Activated naive CD8-positive, alpha-beta T cell treated with anti-CD3 and anti-CD28 coated beads, Interleukin-2, amount 10 ng/mL, durations not matched to agents 7 days and 5 days (primary cell): ENCODE measurements at regions not wholly inside any gene's neighbourhood (a gene's known extent, or its start where the extent isn't known, plus 50 kb on each side); places are given as distances from the start of the nearest gene placed in this dataset.

Source experiments
- ATAC-seq: fragments of 150-1000 bp; cut with Tn5 transposase; one replicate; pipeline ENCODE4 v1.10.0; 2021; ENCODE audit warnings: low read depth, moderate library complexity
- POLR2A ChIA-PET: fragments of 350-600 bp; sonication (Branson Sonifier 250); formaldehyde crosslinking; loops from one replicate; lab custom pipeline; 2021; ENCODE audit warnings: antibody characterized with exemption; lab: Charles Lee
- DNase-seq: peaks from one replicate; pipeline ENCODE4 v3.0.0; 2021
- H3K27ac Mint-ChIP-seq: one replicate; pipeline ENCODE4 v1.8.0; 2022; ENCODE audit warnings: mild to moderate bottlenecking, mixed read lengths
- H3K27me3 Mint-ChIP-seq: one replicate; pipeline ENCODE4 v1.8.0; 2022; ENCODE audit warnings: mild to moderate bottlenecking, moderate library complexity, mixed read lengths
- H3K36me3 Mint-ChIP-seq: one replicate; pipeline ENCODE4 v1.8.0; 2021; ENCODE audit warnings: mild to moderate bottlenecking, mixed read lengths
- H3K4me1 Mint-ChIP-seq: one replicate; pipeline ENCODE4 v1.8.0; 2021; ENCODE audit warnings: mixed read lengths
- H3K4me3 Mint-ChIP-seq: one replicate; pipeline ENCODE4 v1.8.0; 2022; ENCODE audit warnings: mild to moderate bottlenecking, moderate library complexity, mixed read lengths
- H3K9me3 Mint-ChIP-seq: one replicate; pipeline ENCODE4 v1.8.0; 2021; ENCODE audit warnings: mixed read lengths

GRCh38 chr2:52463457-52463856 lies 1304.1 kb upstream of the CHAC2 start:
- Mint-ChIP-seq H3K27me3 (no peaks in the 10 kb centered on the region), H3K9me3 (no peaks in the 10 kb centered on the region), H3K36me3 (no peaks in the 10 kb centered on the region), H3K4me3 (no peak overlapping the region), H3K4me1 (no peaks in the 10 kb centered on the region), H3K27ac (no peak overlapping the region)
- ATAC-seq = no peak
- POLR2A ChIA-PET = no interaction called here
- DNase-seq = no peak

- POLR2A ChIA-PET = no interaction called here
- no peak overlapping the region for H3K4me3 Mint-ChIP-seq
- DNase-seq (no peak), ATAC-seq (no peak)
- no peak overlapping the region for H3K27ac Mint-ChIP-seq
- peaks cover 5% of the 10 kb centered on the region for H3K9me3 Mint-ChIP-seq
- no peaks in the 10 kb centered on the region for H3K36me3 Mint-ChIP-seq
- no peaks in the 10 kb centered on the region for H3K27me3 Mint-ChIP-seq
- no peaks in the 10 kb centered on the region for H3K4me1 Mint-ChIP-seq
Observed at GRCh38 chr2:52456561-52457377, 1310.8 kb upstream of the CHAC2 start.

GRCh38 chr2:52454962-52455361 lies 1312.6 kb upstream of the CHAC2 start:
- Mint-ChIP-seq H3K4me1 (no peaks in the 10 kb centered on the region), H3K36me3 (no peaks in the 10 kb centered on the region)
- no peak for ATAC-seq

GRCh38 chr2:52452201-52452600 lies 1315.4 kb upstream of the CHAC2 start:
- no peaks in the 10 kb centered on the region for H3K4me1 Mint-ChIP-seq
- ATAC-seq = no peak
- H3K4me3 Mint-ChIP-seq = no peak overlapping the region
- no peak for DNase-seq
- no peak overlapping the region for H3K27ac Mint-ChIP-seq
- H3K27me3 Mint-ChIP-seq = no peaks in the 10 kb centered on the region
- H3K9me3 Mint-ChIP-seq = peaks cover 5% of the 10 kb centered on the region
- POLR2A ChIA-PET = no interaction called here
- no peaks in the 10 kb centered on the region for H3K36me3 Mint-ChIP-seq

More at GRCh38 chr2:52454962-52455361, 1312.6 kb upstream of the CHAC2 start:
- Mint-ChIP-seq H3K9me3 (peaks cover 5% of the 10 kb centered on the region), H3K27ac (no peak overlapping the region), H3K27me3 (no peaks in the 10 kb centered on the region), H3K4me3 (no peak overlapping the region)
- POLR2A ChIA-PET = no interaction called here
- no peak for DNase-seq

GRCh38 chr2:52445686-52446085 lies 1321.9 kb upstream of the CHAC2 start:
- Mint-ChIP-seq H3K4me1 (no peaks in the 10 kb centered on the region), H3K9me3 (peaks cover 2% of the 10 kb centered on the region), H3K27ac (no peak overlapping the region), H3K27me3 (no peaks in the 10 kb centered on the region), H3K36me3 (no peaks in the 10 kb centered on the region), H3K4me3 (no peak overlapping the region)
- ATAC-seq (no peak), DNase-seq (no peak)
- POLR2A ChIA-PET = no interaction called here

GRCh38 chr2:52431352-52431760 lies 1336.2 kb upstream of the CHAC2 start:
- Mint-ChIP-seq H3K4me1 (no peaks in the 10 kb centered on the region), H3K27ac (no peak overlapping the region), H3K27me3 (no peaks in the 10 kb centered on the region), H3K9me3 (peaks cover 5% of the 10 kb centered on the region), H3K4me3 (no peak overlapping the region), H3K36me3 (no peaks in the 10 kb centered on the region)
- DNase-seq (no peak), ATAC-seq (no peak)
- POLR2A ChIA-PET = no interaction called here

GRCh38 chr2:52429740-52430139 lies 1337.9 kb upstream of the CHAC2 start:
- no peak overlapping the region for H3K4me3 Mint-ChIP-seq
- H3K4me1 Mint-ChIP-seq = no peaks in the 10 kb centered on the region
- H3K27me3 Mint-ChIP-seq = no peaks in the 10 kb centered on the region
- no peak for ATAC-seq
- H3K36me3 Mint-ChIP-seq = no peaks in the 10 kb centered on the region
- no peak overlapping the region for H3K27ac Mint-ChIP-seq
- H3K9me3 Mint-ChIP-seq = peaks cover 7% of the 10 kb centered on the region
- POLR2A ChIA-PET = no interaction called here
- no peak for DNase-seq

GRCh38 chr2:52429171-52429570 lies 1338.4 kb upstream of the CHAC2 start:
- ATAC-seq = no peak
- POLR2A ChIA-PET = no interaction called here
- Mint-ChIP-seq H3K4me3 (no peak overlapping the region), H3K9me3 (peaks cover 7% of the 10 kb centered on the region), H3K36me3 (no peaks in the 10 kb centered on the region), H3K27me3 (no peaks in the 10 kb centered on the region), H3K4me1 (no peaks in the 10 kb centered on the region), H3K27ac (no peak overlapping the region)
- no peak for DNase-seq

- DNase-seq (no peak), ATAC-seq (no peak)
- no peaks in the 10 kb centered on the region for H3K4me1 Mint-ChIP-seq
- H3K4me3 Mint-ChIP-seq = no peak overlapping the region
- POLR2A ChIA-PET = no interaction called here
- H3K27me3 Mint-ChIP-seq = no peaks in the 10 kb centered on the region
- no peak overlapping the region for H3K27ac Mint-ChIP-seq
- H3K9me3 Mint-ChIP-seq = peaks cover 7% of the 10 kb centered on the region
- H3K36me3 Mint-ChIP-seq = no peaks in the 10 kb centered on the region
Observed at GRCh38 chr2:52428224-52428623, 1339.4 kb upstream of the CHAC2 start.

GRCh38 chr2:52423655-52424054 lies 1343.9 kb upstream of the CHAC2 start:
- POLR2A ChIA-PET = no interaction called here
- no peak for ATAC-seq
- H3K27ac Mint-ChIP-seq = no peak overlapping the region

GRCh38 chr2:52423111-52423510 lies 1344.5 kb upstream of the CHAC2 start:
- Mint-ChIP-seq H3K27ac (no peak overlapping the region), H3K4me3 (no peak overlapping the region), H3K9me3 (peaks cover 1% of the 10 kb centered on the region), H3K4me1 (no peaks in the 10 kb centered on the region), H3K36me3 (no peaks in the 10 kb centered on the region), H3K27me3 (no peaks in the 10 kb centered on the region)
- DNase-seq (no peak), ATAC-seq (no peak)
- POLR2A ChIA-PET = no interaction called here

More at GRCh38 chr2:52423655-52424054, 1343.9 kb upstream of the CHAC2 start:
- peaks cover 1% of the 10 kb centered on the region for H3K9me3 Mint-ChIP-seq
- DNase-seq = no peak
- no peak overlapping the region for H3K4me3 Mint-ChIP-seq
- H3K36me3 Mint-ChIP-seq = no peaks in the 10 kb centered on the region
- H3K4me1 Mint-ChIP-seq = no peaks in the 10 kb centered on the region
- no peaks in the 10 kb centered on the region for H3K27me3 Mint-ChIP-seq

- no peaks in the 10 kb centered on the region for H3K4me1 Mint-ChIP-seq
- POLR2A ChIA-PET = no interaction called here
- H3K27ac Mint-ChIP-seq = no peak overlapping the region
- no peaks in the 10 kb centered on the region for H3K27me3 Mint-ChIP-seq
- H3K4me3 Mint-ChIP-seq = no peak overlapping the region
- H3K9me3 Mint-ChIP-seq = no peaks in the 10 kb centered on the region
- H3K36me3 Mint-ChIP-seq = no peaks in the 10 kb centered on the region
- ATAC-seq (no peak), DNase-seq (no peak)
Observed at GRCh38 chr2:52416340-52416739, 1351.3 kb upstream of the CHAC2 start.

- ATAC-seq = no peak
- Mint-ChIP-seq H3K27ac (no peak overlapping the region), H3K36me3 (no peaks in the 10 kb centered on the region), H3K9me3 (no peaks in the 10 kb centered on the region), H3K27me3 (no peaks in the 10 kb centered on the region), H3K4me3 (no peak overlapping the region), H3K4me1 (no peaks in the 10 kb centered on the region)
- no peak for DNase-seq
- POLR2A ChIA-PET = no interaction called here
Observed at GRCh38 chr2:52414561-52415295, 1352.9 kb upstream of the CHAC2 start.
